Subcutaneous abdominal adipose tissue (tissue), 5 donors: ENCODE measurements at regions not wholly inside any gene's neighbourhood (a gene's known extent, or its start where the extent isn't known, plus 50 kb on each side); places are given as distances from the start of the nearest gene placed in this dataset.

Source experiments
- H3K27ac ChIP-seq: one replicate; pipeline ENCODE4 v1.7.0; 2013; ENCODE audit warnings: low read depth, mild to moderate bottlenecking, inconsistent platforms, low read length, moderate library complexity
- H3K27me3 ChIP-seq, 5 donors: one replicate each; pipeline ENCODE4 v1.7.0; 2013; ENCODE audit warnings: low read length in 5 of 5, inconsistent platforms in 1 of 5; ENCODE audit not compliant: control insufficient read depth in 5 of 5, insufficient read depth in 4 of 5
- H3K36me3 ChIP-seq, 5 donors: one replicate each; pipeline ENCODE4 v1.7.0; 2013; ENCODE audit warnings: low read length in 5 of 5; ENCODE audit not compliant: control insufficient read depth in 5 of 5, insufficient read depth in 5 of 5
- H3K4me1 ChIP-seq, 5 donors: one replicate each; pipeline ENCODE4 v1.7.0; 2013; ENCODE audit warnings: low read length in 5 of 5, mild to moderate bottlenecking in 3 of 5, moderate library complexity in 1 of 5; ENCODE audit not compliant: control insufficient read depth in 5 of 5, insufficient read depth in 5 of 5
- H3K4me3 ChIP-seq, 5 donors: one replicate each; pipeline ENCODE4 v1.7.0; 2013; ENCODE audit warnings: low read length in 5 of 5, low read depth in 1 of 5
- H3K9ac ChIP-seq, 5 donors: one replicate each; pipeline ENCODE4 v1.7.0; 2013; ENCODE audit warnings: low read length in 5 of 5, mild to moderate bottlenecking in 4 of 5, moderate library complexity in 3 of 5
- H3K9me3 ChIP-seq, 5 donors: one replicate each; pipeline ENCODE4 v1.7.0; 2013; ENCODE audit warnings: low read length in 5 of 5; ENCODE audit not compliant: control insufficient read depth in 5 of 5
- donor health status: healthy.
- donor health status: healthy.
- donor health status: healthy.
- donor health status: healthy.
- donor health status: healthy.

DNA sequence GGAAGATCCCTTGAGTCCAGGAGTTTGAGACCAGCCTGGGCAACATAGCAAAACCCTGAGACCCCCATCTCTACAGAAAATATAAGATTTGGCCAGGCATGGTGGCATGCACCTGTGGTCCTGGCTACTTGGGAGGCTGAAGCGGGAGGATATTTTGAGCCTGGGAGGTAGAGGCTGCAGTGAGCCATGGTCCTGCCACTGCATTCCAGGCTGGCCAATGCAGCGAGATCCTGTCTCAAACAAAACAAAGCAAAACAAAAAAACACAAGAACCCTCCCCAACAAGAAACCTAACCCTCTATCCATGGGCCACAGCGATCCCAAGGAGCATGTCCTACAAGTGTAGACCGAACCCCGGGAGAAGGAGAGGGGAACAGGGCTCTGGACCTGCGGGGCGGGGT, 133.3 kb downstream of the MGAT5B start:
- no peak overlapping the region for H3K9ac ChIP-seq
- H3K4me1 ChIP-seq = peaks cover 0 to 2% (median 0%) of the 10 kb centered on the region in 5 donors
- H3K4me3 ChIP-seq = no peak overlapping the region
- H3K9me3 ChIP-seq = no peaks in the 10 kb centered on the region
- H3K27me3 ChIP-seq = peaks cover 5 to 17% (median 14%) of the 10 kb centered on the region in 5 donors
- no peak overlapping the region for H3K27ac ChIP-seq
- no peaks in the 10 kb centered on the region for H3K36me3 ChIP-seq

- Histone ChIP-seq H3K4me1 (peaks cover 0 to 2% (median 0%) of the 10 kb centered on the region in 5 donors), H3K9me3 (no peaks in the 10 kb centered on the region), H3K27me3 (peaks cover 8 to 16% (median 11%) of the 10 kb centered on the region in 5 donors), H3K36me3 (no peaks in the 10 kb centered on the region), H3K9ac (no peak overlapping the region), H3K4me3 (no peak overlapping the region), H3K27ac (no peak overlapping the region)
Observed at GRCh38 chr17:77002103-77003045, 134.2 kb downstream of the MGAT5B start.

DNA sequence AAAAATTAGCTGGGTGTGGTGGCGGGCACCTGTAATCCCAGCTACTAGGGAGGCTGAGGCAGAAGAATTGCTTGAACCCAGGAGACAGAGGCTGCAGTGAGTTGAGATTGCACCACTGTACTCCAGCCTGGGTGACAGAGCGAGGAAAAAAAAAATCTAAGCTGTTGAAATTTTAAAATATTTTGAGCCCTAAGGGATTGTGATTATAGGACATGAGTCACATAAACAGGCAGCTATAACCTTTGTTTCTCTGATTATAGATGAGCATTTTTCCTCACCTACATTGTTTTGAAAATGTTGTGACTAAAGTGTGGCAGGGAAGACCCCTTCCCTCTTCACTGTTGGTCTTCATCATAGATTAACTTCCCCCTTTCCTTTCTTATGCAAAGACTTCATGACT, 135.5 kb downstream of the MGAT5B start:
- no peak overlapping the region for H3K4me3 ChIP-seq
- no peak overlapping the region for H3K27ac ChIP-seq
- no peaks in the 10 kb centered on the region for H3K9me3 ChIP-seq
- peaks cover 1 to 11% (median 8%) of the 10 kb centered on the region in 5 donors for H3K27me3 ChIP-seq
- no peaks in the 10 kb centered on the region for H3K36me3 ChIP-seq
- H3K4me1 ChIP-seq = peaks cover 0 to 2% (median 0%) of the 10 kb centered on the region in 5 donors
- no peak overlapping the region for H3K9ac ChIP-seq

GRCh38 chr17:77006971-77007649, 133.7 kb upstream of the SEC14L1 start:
- Histone ChIP-seq H3K9me3 (peaks cover 5 to 13% (median 8%) of the 10 kb centered on the region in 5 donors), H3K27ac (no peak overlapping the region), H3K27me3 (peaks cover 0 to 8% (median 4%) of the 10 kb centered on the region in 5 donors), H3K36me3 (no peaks in the 10 kb centered on the region), H3K9ac (no peak overlapping the region), H3K4me1 (peaks cover 0 to 2% (median 0%) of the 10 kb centered on the region in 5 donors), H3K4me3 (no peak overlapping the region)

DNA sequence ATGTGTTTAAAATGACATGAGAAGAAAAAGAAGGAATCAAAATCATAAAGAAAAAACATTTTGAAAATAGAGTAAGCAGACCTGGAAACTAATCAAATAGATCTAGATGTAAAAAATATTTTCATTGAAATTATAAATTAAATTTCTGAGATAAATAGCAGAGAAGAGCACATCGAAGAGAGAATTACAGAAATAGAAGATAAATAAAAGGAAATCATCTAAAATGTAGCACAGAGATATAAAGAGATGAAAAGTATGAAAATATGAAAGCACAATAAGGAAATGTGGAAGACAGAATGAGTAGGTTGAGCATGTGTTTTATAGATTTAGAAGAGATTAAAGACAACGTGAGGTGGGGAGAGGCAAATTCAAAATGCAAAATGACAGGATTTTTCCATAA, 130.9 kb upstream of the SEC14L1 start:
- no peak overlapping the region for H3K9ac ChIP-seq
- peaks cover 0 to 8% (median 0%) of the 10 kb centered on the region in 5 donors for H3K27me3 ChIP-seq
- H3K4me3 ChIP-seq = no peak overlapping the region
- no peak overlapping the region for H3K27ac ChIP-seq
- H3K9me3 ChIP-seq = peaks cover 5 to 13% (median 8%) of the 10 kb centered on the region in 5 donors
- H3K4me1 ChIP-seq = no peaks in the 10 kb centered on the region
- H3K36me3 ChIP-seq = no peaks in the 10 kb centered on the region

- Histone ChIP-seq H3K4me1 (no peaks in the 10 kb centered on the region), H3K9me3 (peaks cover 5 to 13% (median 8%) of the 10 kb centered on the region in 5 donors), H3K27me3 (peaks cover 0 to 8% (median 0%) of the 10 kb centered on the region in 5 donors), H3K27ac (no peak overlapping the region), H3K9ac (no peak overlapping the region), H3K36me3 (no peaks in the 10 kb centered on the region), H3K4me3 (no peak overlapping the region)
Observed at GRCh38 chr17:77010667-77011066, 130.1 kb upstream of the SEC14L1 start.

DNA sequence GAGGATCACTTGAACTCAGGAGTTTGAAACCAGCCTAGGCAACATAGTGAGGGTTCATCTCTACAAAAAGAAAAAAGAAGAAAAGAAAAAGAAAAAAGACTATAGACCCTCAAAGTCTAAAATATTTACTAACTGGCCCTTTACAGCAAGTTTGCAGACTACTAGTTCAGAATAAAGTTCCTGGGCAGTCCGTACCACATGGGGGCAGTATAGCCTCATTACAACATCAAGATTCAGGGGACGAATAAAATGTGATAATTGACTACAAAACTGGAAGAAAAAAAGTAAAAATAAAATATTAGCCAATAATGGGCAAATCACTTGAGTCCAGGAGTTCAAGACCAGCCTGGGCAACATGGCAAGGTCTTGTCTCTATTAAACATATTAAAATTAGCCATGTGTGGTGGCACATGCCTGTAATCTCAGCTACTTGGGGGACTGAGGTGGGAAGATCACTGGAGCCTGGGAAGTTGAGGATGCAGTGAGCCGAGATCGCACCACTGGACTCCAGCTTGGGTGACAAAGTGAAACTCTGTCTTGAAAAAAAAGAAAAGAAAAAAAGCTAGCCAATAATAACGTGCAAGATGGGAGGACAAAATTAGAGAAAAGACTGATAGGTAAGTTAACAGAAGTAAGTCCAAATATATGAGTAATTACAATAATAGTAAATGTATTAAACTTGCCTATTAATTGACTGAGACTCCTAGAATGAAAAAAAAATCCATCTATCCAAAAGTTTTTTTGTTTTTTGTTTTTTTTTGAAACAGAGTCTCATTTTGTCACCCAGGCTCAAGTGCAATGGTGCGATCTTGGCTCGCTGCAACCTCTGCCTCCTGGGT, 129.4 kb upstream of the SEC14L1 start:
- Histone ChIP-seq H3K4me1 (no peaks in the 10 kb centered on the region), H3K27me3 (peaks cover 0 to 8% (median 0%) of the 10 kb centered on the region in 5 donors), H3K9me3 (peaks cover 5 to 13% (median 8%) of the 10 kb centered on the region in 5 donors), H3K27ac (no peak overlapping the region), H3K9ac (no peak overlapping the region), H3K36me3 (no peaks in the 10 kb centered on the region), H3K4me3 (no peak overlapping the region)

GRCh38 chr17:77018504-77018903, 122.3 kb upstream of the SEC14L1 start:
- H3K9ac ChIP-seq = no peak overlapping the region
- no peak overlapping the region for H3K27ac ChIP-seq
- no peaks in the 10 kb centered on the region for H3K4me1 ChIP-seq
- H3K9me3 ChIP-seq = peaks cover 0 to 9% (median 0%) of the 10 kb centered on the region in 5 donors
- H3K27me3 ChIP-seq = no peaks in the 10 kb centered on the region
- H3K4me3 ChIP-seq = no peak overlapping the region
- no peaks in the 10 kb centered on the region for H3K36me3 ChIP-seq

- H3K4me1 ChIP-seq = no peaks in the 10 kb centered on the region
- no peak overlapping the region for H3K4me3 ChIP-seq
- no peak overlapping the region for H3K9ac ChIP-seq
- H3K9me3 ChIP-seq = peaks cover 0 to 9% (median 0%) of the 10 kb centered on the region in 5 donors
- no peaks in the 10 kb centered on the region for H3K36me3 ChIP-seq
- H3K27me3 ChIP-seq = no peaks in the 10 kb centered on the region
- no peak overlapping the region for H3K27ac ChIP-seq
Observed at GRCh38 chr17:77019893-77020379, 120.8 kb upstream of the SEC14L1 start.
